ENCODE measurements at regions not wholly inside any gene's neighbourhood (a gene's known extent, or its start where the extent isn't known, plus 50 kb on each side); places are given as distances from the start of the nearest gene placed in this dataset.
"Not testable (repeated sequence)": the region's sequence is repeated elsewhere in the genome, so short reads cannot be mapped to it uniquely, and the experiment has no call there.

- Histone ChIP-seq H2AFZ (ENCODE audit: low read length) (no peak overlapping the region), H3K27me3 (ENCODE audit: insufficient read depth, low read length, poor library complexity, severe bottlenecking) (no peaks in the 10 kb centered on the region), H3F3A (ENCODE audit: low read depth) (no peaks in the 10 kb centered on the region), H3K9me3 (ENCODE audit: insufficient read depth, low read depth, low read length) (no peaks in the 10 kb centered on the region), H3K79me2 (ENCODE audit: insufficient read depth, low read length) (no peaks in the 10 kb centered on the region), H4K20me1 (ENCODE audit: insufficient read depth, low read length, poor library complexity, severe bottlenecking) (no peaks in the 10 kb centered on the region), H3K4me3 (ENCODE audit: low read length, poor library complexity, severe bottlenecking) (no peak overlapping the region), H3K36me3 (ENCODE audit: insufficient read depth, low read length) (no peaks in the 10 kb centered on the region), H3K4me1 (ENCODE audit: insufficient read depth, low read length, poor library complexity, severe bottlenecking) (no peaks in the 10 kb centered on the region), H3K9me2 (replicated peaks; ENCODE audit: low read depth, low read length) (no peaks in the 10 kb centered on the region), H3K9ac (ENCODE audit: low read depth, low read length, poor library complexity, severe bottlenecking) (no peak overlapping the region), H3K4me2 (ENCODE audit: low read depth, low read length, poor library complexity, severe bottlenecking) (no peak overlapping the region)
- no peak for TF ChIP-seq CTCF (conservative IDR thresholded peaks at IDR 0.05; ENCODE audit: low read length)
Observed at GRCh38 chr1:101592845-101593244, 356.0 kb downstream of the S1PR1 start.

- no peaks in the 10 kb centered on the region for H3K27me3 ChIP-seq (ENCODE audit: insufficient read depth, low read length, poor library complexity, severe bottlenecking)
- H3K9ac ChIP-seq (ENCODE audit: low read depth, low read length, poor library complexity, severe bottlenecking), result no peak overlapping the region
- H3K4me3 ChIP-seq (ENCODE audit: low read length, poor library complexity, severe bottlenecking), result no peak overlapping the region
- H4K20me1 ChIP-seq (ENCODE audit: insufficient read depth, low read length, poor library complexity, severe bottlenecking), result no peaks in the 10 kb centered on the region
- no peak overlapping the region for H3K4me2 ChIP-seq (ENCODE audit: low read depth, low read length, poor library complexity, severe bottlenecking)
- H3K36me3 ChIP-seq (ENCODE audit: insufficient read depth, low read length), result no peaks in the 10 kb centered on the region
- no peaks in the 10 kb centered on the region for H3K4me1 ChIP-seq (ENCODE audit: insufficient read depth, low read length, poor library complexity, severe bottlenecking)
- no peaks in the 10 kb centered on the region for H3K9me3 ChIP-seq (ENCODE audit: insufficient read depth, low read depth, low read length)
- TF ChIP-seq EZH2phosphoT487 (IDR thresholded peaks at IDR 0.05; ENCODE audit: borderline replicate concordance) (no peak), CTCF (conservative IDR thresholded peaks at IDR 0.05; ENCODE audit: low read length) (no peak)
- no peaks in the 10 kb centered on the region for H3F3A ChIP-seq (ENCODE audit: low read depth)
- H2AFZ ChIP-seq (ENCODE audit: low read length), result no peak overlapping the region
- H3K79me2 ChIP-seq (ENCODE audit: insufficient read depth, low read length), result no peaks in the 10 kb centered on the region
- H3K9me2 ChIP-seq (replicated peaks; ENCODE audit: low read depth, low read length), result no peaks in the 10 kb centered on the region
Observed at GRCh38 chr1:101595881-101596374, 359.1 kb downstream of the S1PR1 start.

- not testable (repeated sequence) for H2AFZ ChIP-seq (ENCODE audit: low read length); H3K4me1 ChIP-seq (ENCODE audit: insufficient read depth, low read length, poor library complexity, severe bottlenecking); H3K9ac ChIP-seq (ENCODE audit: low read depth, low read length, poor library complexity, severe bottlenecking); H3K9me3 ChIP-seq (ENCODE audit: insufficient read depth, low read depth, low read length); H3K27me3 ChIP-seq (ENCODE audit: insufficient read depth, low read length, poor library complexity, severe bottlenecking); H4K20me1 ChIP-seq (ENCODE audit: insufficient read depth, low read length, poor library complexity, severe bottlenecking); H3K4me3 ChIP-seq (ENCODE audit: low read length, poor library complexity, severe bottlenecking); H3F3A ChIP-seq (ENCODE audit: low read depth); H3K79me2 ChIP-seq (ENCODE audit: insufficient read depth, low read length); H3K9me2 ChIP-seq (replicated peaks; ENCODE audit: low read depth, low read length); H3K36me3 ChIP-seq (ENCODE audit: insufficient read depth, low read length); H3K4me2 ChIP-seq (ENCODE audit: low read depth, low read length, poor library complexity, severe bottlenecking)
Observed at GRCh38 chr1:101600615-101601014, 363.8 kb downstream of the S1PR1 start.

GRCh38 chr1:101603726-101604125 lies 366.9 kb downstream of the S1PR1 start:
- Histone ChIP-seq H3K9ac (ENCODE audit: low read depth, low read length, poor library complexity, severe bottlenecking) (no peak overlapping the region), H2AFZ (ENCODE audit: low read length) (no peak overlapping the region), H3K4me2 (ENCODE audit: low read depth, low read length, poor library complexity, severe bottlenecking) (no peak overlapping the region), H3K4me3 (ENCODE audit: low read length, poor library complexity, severe bottlenecking) (no peak overlapping the region), H3K27me3 (ENCODE audit: insufficient read depth, low read length, poor library complexity, severe bottlenecking) (no peaks in the 10 kb centered on the region), H3K9me2 (replicated peaks; ENCODE audit: low read depth, low read length) (no peaks in the 10 kb centered on the region), H3K9me3 (ENCODE audit: insufficient read depth, low read depth, low read length) (no peaks in the 10 kb centered on the region), H3K36me3 (ENCODE audit: insufficient read depth, low read length) (no peaks in the 10 kb centered on the region), H3F3A (ENCODE audit: low read depth) (no peaks in the 10 kb centered on the region), H3K79me2 (ENCODE audit: insufficient read depth, low read length) (no peaks in the 10 kb centered on the region), H4K20me1 (ENCODE audit: insufficient read depth, low read length, poor library complexity, severe bottlenecking) (no peaks in the 10 kb centered on the region), H3K4me1 (ENCODE audit: insufficient read depth, low read length, poor library complexity, severe bottlenecking) (no peaks in the 10 kb centered on the region)
- no peak for TF ChIP-seq EZH2phosphoT487 (IDR thresholded peaks at IDR 0.05; ENCODE audit: borderline replicate concordance)
- no peak for TF ChIP-seq CTCF (conservative IDR thresholded peaks at IDR 0.05; ENCODE audit: low read length)

Measured in Loucy (cell line).